NCI-H510A (cell line): ENCODE measurements at regions not wholly inside any gene's neighbourhood (a gene's known extent, or its start where the extent isn't known, plus 50 kb on each side); places are given as distances from the start of the nearest gene placed in this dataset.

Source experiments
- DNase-seq: peaks from one replicate; lab custom pipeline; 2025; lab: John Stamatoyannopoulos, UW

- DNase-seq = no peak
Observed at GRCh38 chr4:66693694-66694093, 851.6 kb downstream of the CENPC start.

- no peak for DNase-seq
Observed at GRCh38 chr4:66691101-66691500, 854.2 kb downstream of the CENPC start.

- DNase-seq = no peak
Observed at GRCh38 chr4:66688674-66689073, 856.6 kb downstream of the CENPC start.

DNA sequence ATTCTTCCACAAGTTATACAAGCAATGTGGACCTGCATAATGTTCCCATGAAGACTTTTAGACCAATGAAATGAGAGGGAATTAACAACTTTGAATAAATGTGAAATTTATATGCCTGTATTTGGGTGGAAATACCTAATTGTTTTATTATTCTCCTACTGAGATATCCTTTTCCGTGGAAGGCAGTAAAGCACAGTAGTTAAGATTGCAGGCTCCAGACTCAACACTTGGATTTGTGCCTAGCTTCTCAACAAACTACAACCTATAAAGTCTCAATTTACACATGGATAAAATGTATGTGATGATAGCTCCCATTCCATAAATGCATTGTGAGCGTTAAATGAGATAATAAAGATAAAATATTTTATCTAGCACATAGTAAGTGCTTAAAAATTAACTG is 857.8 kb downstream of the CENPC start:
- no peak for DNase-seq

DNA sequence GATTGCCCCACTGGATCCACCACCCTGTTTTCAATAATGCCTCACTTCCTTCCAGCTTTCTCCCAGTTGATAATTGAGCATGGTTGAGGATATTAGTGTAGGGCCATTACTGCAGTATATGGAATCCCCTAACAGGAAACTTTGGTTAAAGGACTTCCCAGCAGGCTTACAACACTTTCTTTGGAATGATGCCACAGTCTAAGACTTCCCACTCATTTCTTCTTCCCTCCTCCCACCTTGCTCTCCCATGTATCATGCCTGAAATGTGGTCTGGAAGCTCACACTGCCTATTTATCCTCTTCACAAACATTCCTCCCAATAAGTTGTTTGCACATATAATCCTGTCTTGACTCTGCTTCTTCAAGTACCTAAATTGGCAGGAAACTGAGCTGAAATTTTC is 863.3 kb downstream of the CENPC start:
- DNase-seq = no peak

DNA sequence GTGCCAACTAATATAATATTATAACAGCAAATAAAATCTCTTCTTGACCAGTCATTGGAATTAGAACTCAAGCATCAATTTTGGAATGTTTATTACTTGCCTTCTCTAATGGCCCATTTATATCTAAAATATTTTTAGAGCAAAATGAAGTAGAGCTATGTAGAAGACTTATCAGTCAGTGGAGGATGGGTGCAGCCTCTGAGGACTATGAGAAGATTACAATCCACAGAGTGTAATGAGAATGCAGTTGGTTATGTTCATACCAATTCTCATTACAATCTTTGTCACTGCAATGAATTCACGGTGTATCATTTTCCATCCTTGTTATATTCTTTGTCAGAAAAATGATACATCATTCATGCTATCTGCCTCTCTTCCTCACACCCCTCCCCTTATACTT is 878.1 kb downstream of the CENPC start:
- DNase-seq = no peak

DNA sequence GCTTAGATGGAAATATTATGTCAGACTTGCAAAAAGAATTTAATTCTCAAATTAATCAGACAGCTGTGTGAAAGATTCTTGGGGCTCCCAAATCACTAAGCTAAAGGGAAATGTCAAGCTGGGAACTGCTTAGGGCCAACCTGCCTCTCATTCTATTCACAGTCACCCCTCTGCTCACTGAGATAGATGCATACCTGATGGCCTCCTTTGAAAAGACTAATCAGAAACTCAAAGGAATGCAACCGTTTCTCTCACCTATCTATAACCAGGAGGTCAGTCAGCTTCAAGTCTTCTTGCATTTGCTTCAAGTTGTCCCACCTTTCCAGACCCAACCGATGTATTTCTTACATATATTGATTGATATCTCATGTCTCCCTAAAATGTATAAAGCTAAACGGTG is 882.7 kb downstream of the CENPC start:
- DNase-seq = no peak

DNA sequence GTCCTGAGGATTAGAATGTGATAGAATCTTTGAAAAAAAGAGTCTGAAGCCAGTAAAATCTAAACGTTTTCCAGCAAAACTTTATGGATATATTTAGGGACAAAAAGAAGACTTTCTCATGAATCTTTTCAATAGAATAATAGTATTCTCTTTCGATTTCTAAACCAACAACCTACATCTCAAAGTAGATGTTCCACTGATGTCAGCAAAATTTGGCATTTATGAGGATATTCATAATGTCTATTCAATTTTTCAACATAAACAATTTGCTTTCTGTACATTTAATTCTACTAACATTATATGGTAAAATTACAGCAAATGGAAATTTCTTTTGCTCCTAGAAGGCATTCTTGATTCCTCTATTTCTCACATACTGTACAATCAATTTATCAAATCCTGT is 886.5 kb downstream of the CENPC start:
- DNase-seq = no peak

DNA sequence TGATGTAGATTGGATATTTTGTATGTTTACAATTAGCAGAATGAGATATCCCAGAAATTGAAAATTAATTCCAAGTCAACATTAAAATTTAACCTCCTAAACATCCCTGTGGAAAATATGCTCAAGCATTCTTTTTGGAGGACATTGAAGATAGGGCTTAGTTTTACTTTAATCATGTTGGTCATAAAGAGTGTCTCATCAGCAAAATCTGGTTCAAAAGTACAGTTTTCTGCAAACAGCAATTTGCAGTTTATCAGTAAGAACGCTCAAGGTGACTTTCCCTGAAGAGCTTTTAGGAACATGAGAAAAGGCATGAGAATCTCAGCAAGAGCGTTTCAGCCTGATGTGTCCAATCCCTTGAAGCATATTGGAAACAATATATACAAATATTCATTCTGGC is 889.8 kb downstream of the CENPC start:
- no peak for DNase-seq

GRCh38 chr4:66653937-66654336 is 891.4 kb downstream of the CENPC start:
- no peak for DNase-seq

DNA sequence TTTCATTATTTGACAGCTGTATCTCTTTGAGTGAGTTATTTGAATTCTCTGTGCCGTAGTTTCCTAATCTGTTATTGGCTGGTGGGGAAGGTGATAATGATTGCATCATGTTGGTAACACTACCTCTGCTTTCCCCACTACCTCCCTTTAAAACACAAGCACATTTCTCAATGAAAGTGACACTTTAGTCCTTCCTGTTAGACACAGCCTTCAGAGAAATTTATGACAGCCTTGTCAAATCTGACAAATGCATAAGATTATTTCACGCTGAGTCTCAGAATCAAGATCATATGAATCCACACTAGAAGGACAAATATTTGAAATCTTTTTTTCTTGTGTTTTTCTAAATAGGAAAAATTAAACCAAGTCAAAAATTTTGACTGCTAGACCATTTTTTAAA is 896.1 kb downstream of the CENPC start:
- DNase-seq = no peak

- no peak for DNase-seq
Observed at GRCh38 chr4:66647926-66648325, 897.4 kb downstream of the CENPC start.

GRCh38 chr4:66647476-66647875 is 897.8 kb downstream of the CENPC start:
- DNase-seq = no peak

DNA sequence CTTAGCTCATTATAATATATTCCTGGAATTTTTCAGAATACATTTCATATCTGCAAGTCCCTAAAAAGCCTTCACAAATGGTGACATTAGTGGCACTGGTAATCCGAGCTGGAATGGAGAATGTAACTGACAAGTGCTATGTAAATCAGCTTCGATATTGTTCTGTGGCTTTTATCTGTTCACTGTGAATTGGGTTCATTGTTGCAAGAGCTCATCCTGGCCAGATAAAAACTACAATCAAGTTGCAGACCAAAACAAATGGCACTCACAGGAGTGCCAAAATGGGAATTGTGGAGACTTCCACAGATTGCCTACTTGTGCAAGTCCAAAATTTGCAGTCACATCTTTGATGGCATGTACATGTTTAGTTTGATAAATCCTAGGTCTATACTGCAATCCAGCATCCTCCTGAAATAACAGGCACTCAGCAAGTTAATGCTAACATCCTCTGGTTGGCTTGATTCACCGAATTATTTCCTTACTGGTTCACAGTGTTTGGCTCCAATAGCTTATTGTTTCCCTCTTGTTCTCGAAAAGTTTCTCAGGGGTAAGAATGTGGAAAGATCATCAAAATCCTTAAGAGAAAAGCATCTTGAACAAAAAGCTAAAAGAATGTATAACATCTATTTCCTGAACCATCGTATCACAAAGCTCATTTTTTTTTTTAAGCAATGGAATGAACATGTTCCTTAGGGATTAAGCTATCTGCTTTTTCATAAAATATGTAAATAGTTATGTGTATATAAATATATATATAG is 904.9 kb downstream of the CENPC start:
- DNase-seq = no peak

DNA sequence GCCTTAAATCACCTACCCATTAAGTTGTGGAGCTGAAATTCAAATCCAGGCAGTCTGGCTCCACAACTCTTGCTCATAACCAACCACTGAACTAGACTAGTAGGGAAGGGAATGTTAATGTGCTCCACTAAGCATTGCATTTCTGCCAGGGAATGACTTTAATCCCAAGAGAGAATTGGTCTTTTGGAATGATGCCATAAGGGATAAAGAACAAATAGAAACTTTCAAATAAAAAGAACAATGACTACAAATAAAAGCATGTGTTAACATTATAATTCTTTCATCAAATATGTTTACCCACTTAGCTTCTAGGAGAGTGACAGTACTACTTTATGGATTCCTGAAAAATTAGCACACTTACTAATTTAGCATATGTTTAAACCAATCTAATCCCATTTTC is 905.9 kb downstream of the CENPC start:
- no peak for DNase-seq

GRCh38 chr4:66636349-66636748 is 909.0 kb downstream of the CENPC start:
- DNase-seq = no peak

GRCh38 chr4:66633477-66633876 is 911.8 kb downstream of the CENPC start:
- no peak for DNase-seq

DNA sequence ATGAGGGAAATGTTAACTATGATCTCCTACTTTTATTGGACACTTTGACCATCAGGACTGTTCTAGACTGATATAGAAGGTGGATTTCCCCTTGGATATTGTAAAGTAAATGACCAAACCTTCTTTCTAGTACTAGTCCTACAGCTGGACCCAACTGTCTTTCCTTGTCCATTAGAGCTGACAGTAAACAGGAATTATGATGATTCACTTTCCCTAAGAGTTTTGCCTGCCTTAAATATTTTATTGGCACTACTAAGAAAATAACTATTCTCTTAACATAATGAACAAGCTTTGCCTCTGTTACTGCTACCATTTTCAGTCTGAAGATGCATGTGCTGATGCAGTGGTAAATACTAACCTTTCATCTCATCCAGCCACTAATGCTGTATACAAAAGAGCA is 915.4 kb downstream of the CENPC start:
- DNase-seq = no peak

DNA sequence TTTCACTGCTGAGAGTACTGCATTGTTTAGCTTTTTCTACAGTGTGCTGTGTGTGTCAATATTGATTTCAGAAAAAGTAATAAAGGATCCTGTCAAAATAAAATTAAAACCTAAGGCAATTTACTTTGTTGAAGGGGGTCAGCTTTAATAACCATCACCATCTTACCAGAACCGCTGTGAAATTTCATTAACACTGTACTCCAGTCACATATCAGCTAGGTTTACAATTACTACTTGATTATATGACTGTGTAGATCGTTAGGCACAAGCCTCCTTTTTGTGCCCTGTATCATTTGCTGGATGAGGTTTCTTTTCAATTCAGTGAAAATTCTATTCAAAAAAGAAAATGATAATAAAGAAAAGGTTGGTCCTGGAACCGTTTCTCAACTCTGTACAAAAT is 917.2 kb downstream of the CENPC start:
- no peak for DNase-seq

- no peak for DNase-seq
Observed at GRCh38 chr4:66625480-66625879, 919.8 kb downstream of the CENPC start.

DNA sequence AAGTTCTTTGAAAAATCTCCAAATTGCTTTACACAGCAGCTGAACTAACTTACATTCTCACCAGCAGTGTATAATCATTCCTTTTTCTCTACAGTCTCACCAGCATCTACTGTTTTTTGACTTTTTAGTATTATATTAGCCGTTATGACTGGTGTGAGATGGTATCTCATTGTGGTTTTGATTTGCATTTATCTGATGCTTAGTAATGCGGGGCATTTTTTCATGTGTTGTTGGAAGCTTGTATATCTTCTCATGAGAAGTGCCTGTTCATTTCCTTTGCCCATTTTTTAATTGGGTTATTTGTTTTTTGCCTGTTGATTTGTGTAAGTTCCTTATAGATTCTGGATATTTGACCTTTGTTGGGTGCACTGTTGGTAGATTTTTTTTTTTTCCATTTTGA is 931.7 kb downstream of the CENPC start:
- no peak for DNase-seq

GRCh38 chr4:66609014-66609413 is 936.3 kb downstream of the CENPC start:
- DNase-seq = no peak

GRCh38 chr4:66606908-66607307 is 936.6 kb upstream of the EPHA5 start:
- no peak for DNase-seq

DNA sequence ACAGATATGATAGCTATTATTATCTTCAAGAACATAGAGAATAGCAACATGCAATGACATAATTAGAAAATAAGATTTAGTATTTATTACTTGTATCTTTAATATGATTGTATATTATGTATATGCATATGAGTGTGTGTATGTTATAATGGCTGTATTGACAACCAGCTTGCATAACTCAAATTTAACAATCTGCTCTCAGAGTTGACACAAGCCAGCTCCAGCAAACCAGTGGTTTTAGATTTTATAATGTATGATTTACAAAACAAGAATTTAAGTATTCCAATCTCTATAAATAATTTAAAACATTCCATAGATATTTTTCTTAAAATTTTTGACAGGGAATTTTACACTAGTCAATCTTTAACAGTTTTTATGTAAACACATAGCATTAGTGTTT is 935.9 kb upstream of the EPHA5 start:
- no peak for DNase-seq

GRCh38 chr4:66604192-66604591 is 933.9 kb upstream of the EPHA5 start:
- no peak for DNase-seq
